Mucosa of descending colon (tissue), 3 donors: ENCODE measurements at regions not wholly inside any gene's neighbourhood (a gene's known extent, or its start where the extent isn't known, plus 50 kb on each side); places are given as distances from the start of the nearest gene placed in this dataset.
A peak's percentile ranks its signal among the peaks of the same experiment; 100 is the strongest.

Source experiments
- ATAC-seq: fragments of 200-7000 bp; cut with Tn5 transposase; one replicate; pipeline ENCODE4 v1.9.1; 2020; ENCODE audit warnings: mild to moderate bottlenecking, moderate library complexity
- DNase-seq, 3 donors: peaks; one replicate each; pipeline ENCODE4 v3.0.0-alpha.2; 2020
- H3K36me3 ChIP-seq: fragments of 200-600 bp; one replicate; pipeline ENCODE4 v1.8.0; 2021; ENCODE audit warnings: low read depth, mild to moderate bottlenecking
- H3K4me1 ChIP-seq: fragments of 200-600 bp; one replicate; pipeline ENCODE4 v1.8.0; 2021; ENCODE audit warnings: low read depth, mild to moderate bottlenecking
- H3K4me3 ChIP-seq: fragments of 200-600 bp; one replicate; pipeline ENCODE4 v1.8.0; 2021; ENCODE audit warnings: mild to moderate bottlenecking
- H3K9me3 ChIP-seq: fragments of 200-600 bp; one replicate; pipeline ENCODE4 v1.8.0; 2021; ENCODE audit warnings: mild to moderate bottlenecking
- CTCF ChIP-seq: fragments of 200-600 bp; IDR thresholded peaks from one replicate; pipeline ENCODE4 v1.8.0; 2022; ENCODE audit warnings: antibody characterized with exemption, mild to moderate bottlenecking
- intact Hi-C, 2 donors: fragments of 100-400 bp; cut with DNase I in 1 of 2; cut with micrococcal nuclease in 1 of 2; formaldehyde crosslinking; loops; one replicate each; pipeline versions ENCODE4 v1.11.0 to v1.11.1; 2022; cut with DNase I, micrococcal nuclease
- donor health status: DM: no; HTN: no; CAD: no; lungs with moderate emphysema.
- donor health status: DM: no; HTN: no; CAD: no.
- donor health status: DM: no; HTN: yes; CAD: no.

DNA sequence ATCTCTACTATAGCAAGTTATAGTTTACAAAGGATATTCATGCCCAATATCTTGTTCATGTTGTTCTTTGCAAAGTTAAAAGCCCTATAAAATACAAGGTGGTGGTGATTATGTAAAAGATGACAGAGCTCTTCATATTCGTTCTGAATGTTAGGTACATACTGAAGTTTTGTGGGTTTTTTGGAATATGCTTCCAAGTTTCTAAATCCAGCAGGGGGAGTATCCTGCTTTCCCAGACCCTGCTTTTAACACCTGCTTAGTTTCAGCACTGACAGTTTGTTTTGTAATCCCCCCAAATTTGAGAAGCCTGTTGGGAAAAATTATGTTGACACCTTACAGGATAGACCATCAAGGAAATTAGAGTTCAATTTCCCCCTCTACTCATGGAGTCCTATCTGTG is 438.3 kb downstream of the SH3GL2 start:
- H3K9me3 ChIP-seq: no peaks in the 10 kb centered on the region
- DNase-seq: no peak
- H3K4me1 ChIP-seq: peaks cover 7% of the 10 kb centered on the region
- no peak overlapping the region for H3K4me3 ChIP-seq
- ATAC-seq: no peak
- intact Hi-C loops: no loop called here
- H3K36me3 ChIP-seq: no peaks in the 10 kb centered on the region
- no peak for TF ChIP-seq CTCF

- no peaks in the 10 kb centered on the region for H3K9me3 ChIP-seq
- DNase-seq (no peak), ATAC-seq (no peak)
- no peaks in the 10 kb centered on the region for H3K36me3 ChIP-seq
- no peak for TF ChIP-seq CTCF
- no peak overlapping the region for H3K4me3 ChIP-seq
- peaks cover 7% of the 10 kb centered on the region for H3K4me1 ChIP-seq
- intact Hi-C loops: no loop called here
Measured at GRCh38 chr9:18018221-18018620, 439.4 kb downstream of the SH3GL2 start.

DNA sequence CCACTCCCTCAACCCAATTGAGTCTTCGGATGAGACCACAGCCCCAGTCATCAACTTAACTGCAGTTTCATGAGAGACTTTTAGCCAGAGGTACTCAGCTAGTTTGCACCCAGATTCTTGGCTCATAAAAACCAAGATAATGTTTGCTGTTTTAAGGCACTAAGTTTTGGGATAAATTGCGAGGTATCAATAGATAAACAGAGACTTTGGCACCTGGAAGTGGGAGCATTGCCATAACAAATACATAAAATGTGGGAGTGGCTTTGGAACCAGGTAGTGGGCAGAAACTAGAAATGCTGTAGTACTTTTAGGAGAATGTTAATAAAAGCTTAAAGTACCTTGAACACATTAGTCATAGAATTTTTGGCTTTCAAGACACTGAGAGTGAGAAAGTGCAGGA is 439.8 kb downstream of the SH3GL2 start:
- intact Hi-C loops: no loop called here
- no peak overlapping the region for H3K4me3 ChIP-seq
- ATAC-seq: peak; percentile 84
- DNase-seq: peak in 1 of 3 donors; percentile 85
- H3K4me1 ChIP-seq: peaks cover 7% of the 10 kb centered on the region
- H3K36me3 ChIP-seq: no peaks in the 10 kb centered on the region
- no peaks in the 10 kb centered on the region for H3K9me3 ChIP-seq
- TF ChIP-seq CTCF: no peak

DNA sequence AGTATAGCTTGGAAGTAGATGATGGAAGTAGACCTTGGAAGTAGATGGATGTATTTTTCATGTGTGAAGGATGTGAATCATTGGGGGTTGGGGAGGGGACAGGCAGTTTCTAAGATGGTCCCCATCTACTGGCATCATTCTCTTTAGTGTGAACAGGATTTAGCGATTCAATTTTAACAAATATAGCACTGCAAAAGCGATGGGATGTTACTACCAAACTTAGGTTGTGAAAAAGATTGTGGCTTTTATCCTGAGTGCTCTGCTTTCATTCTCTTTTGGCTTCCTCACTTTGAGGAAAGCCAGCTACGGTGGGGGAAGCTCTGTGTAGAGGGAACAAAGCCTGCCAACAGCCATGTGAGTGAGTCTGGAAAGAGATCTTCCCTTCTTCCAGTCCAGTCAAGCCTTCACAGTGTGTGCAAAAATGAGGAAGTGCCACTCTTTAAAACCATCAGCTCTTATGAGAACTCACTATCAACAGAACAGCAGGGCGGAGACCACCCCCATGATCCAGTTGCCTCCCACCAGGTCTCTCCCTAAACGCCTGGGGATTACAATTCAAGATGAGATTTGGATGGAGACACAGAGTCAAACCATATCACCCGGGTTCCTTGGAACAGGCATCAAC is 441.4 kb downstream of the SH3GL2 start:
- H3K36me3 ChIP-seq: no peaks in the 10 kb centered on the region
- no peak for ATAC-seq
- H3K4me1 ChIP-seq: peaks cover 7% of the 10 kb centered on the region
- H3K9me3 ChIP-seq: no peaks in the 10 kb centered on the region
- no peak overlapping the region for H3K4me3 ChIP-seq
- no peak for DNase-seq
- TF ChIP-seq CTCF: no peak
- intact Hi-C loops: no loop called here

- ATAC-seq (no peak), DNase-seq (no peak)
- Histone ChIP-seq H3K4me1 (peaks cover 7% of the 10 kb centered on the region), H3K4me3 (no peak overlapping the region), H3K9me3 (no peaks in the 10 kb centered on the region), H3K36me3 (no peaks in the 10 kb centered on the region)
- no peak for TF ChIP-seq CTCF
- intact Hi-C loops: no loop called here
Measured at GRCh38 chr9:18022642-18023041, 443.8 kb downstream of the SH3GL2 start.

DNA sequence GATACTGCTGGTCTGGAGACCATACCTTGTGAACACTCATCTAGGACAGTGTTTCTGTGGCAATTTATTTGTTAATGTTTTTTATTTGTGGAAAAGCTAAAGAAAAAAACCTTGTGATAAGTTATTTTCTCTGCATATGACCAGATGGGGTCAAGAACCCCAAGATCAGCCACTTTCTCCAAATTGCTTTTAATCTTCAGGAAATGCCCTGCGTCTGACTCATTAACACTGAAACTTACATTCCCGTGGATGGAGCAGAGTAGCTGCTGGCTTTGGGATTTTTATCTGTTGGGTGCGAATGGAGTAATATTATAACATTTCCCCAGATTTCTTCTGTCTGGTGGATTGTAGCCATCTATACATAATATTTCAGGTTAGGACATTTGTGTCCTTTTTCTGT is 444.5 kb downstream of the SH3GL2 start:
- no peak for TF ChIP-seq CTCF
- Histone ChIP-seq H3K9me3 (no peaks in the 10 kb centered on the region), H3K4me1 (peaks cover 7% of the 10 kb centered on the region), H3K4me3 (no peak overlapping the region), H3K36me3 (no peaks in the 10 kb centered on the region)
- intact Hi-C loops: no loop called here
- DNase-seq: no peak
- ATAC-seq: no peak
